K562 (cell line): ENCODE measurements at regions not wholly inside any gene's neighbourhood (a gene's known extent, or its start where the extent isn't known, plus 50 kb on each side); places are given as distances from the start of the nearest gene placed in this dataset.

ENCODE experiments used
- ETS1 ChIP-seq: conservative IDR thresholded peaks from 2 replicates; pipeline ENCODE4 v1.6.1; 2011; ENCODE audit warnings: low read depth, mild to moderate bottlenecking, low read length; ENCODE audit not compliant: control insufficient read depth
- POLR2A ChIP-seq: fragments of 450-650 bp; conservative IDR thresholded peaks from 2 replicates; pipeline ENCODE4 v1.6.1; 2016
- RBFOX2 ChIP-seq: fragments of 200-400 bp; formaldehyde crosslinking; IDR thresholded peaks from 2 replicates; pipeline ENCODE4 v1.6.1; 2017; ENCODE audit warnings: low read depth, mild to moderate bottlenecking, low read length, moderate library complexity
- ZNF384 ChIP-seq: IDR thresholded peaks from 2 replicates; pipeline ENCODE4 v1.6.1; 2012; ENCODE audit warnings: low read depth, low read length, improper control_type of control experiment
- ZNF644 ChIP-seq: fragments of 200-800 bp; sonication (Bioruptor generic); IDR thresholded peaks from 2 replicates; pipeline ENCODE4 v1.6.1; 2016; ENCODE audit warnings: low read depth, missing genetic modification characterization, missing compliant biosample characterization
- TF ChIP-seq, protein P1 (sequence below): fragments of 450-650 bp; IDR thresholded peaks from 2 replicates; pipeline ENCODE4 v1.6.1; 2016; ENCODE audit warnings: low read depth
- TF ChIP-seq, protein P2 (sequence below), 2 experiments: fragments of 200-800 bp in 1 of 2; sonication (Bioruptor generic) in 1 of 2; sonication (generic) in 1 of 2; formaldehyde crosslinking in 1 of 2; IDR thresholded peaks in 1 of 2; conservative IDR thresholded peaks in 1 of 2; 2 replicates each; pipeline versions ENCODE4 v1.5.0 to v1.6.1; 2016 to 2020; ENCODE audit warnings: missing compliant biosample characterization in 1 of 2, missing genetic modification characterization in 1 of 2, missing genetic modification reagents in 1 of 2

DNA sequence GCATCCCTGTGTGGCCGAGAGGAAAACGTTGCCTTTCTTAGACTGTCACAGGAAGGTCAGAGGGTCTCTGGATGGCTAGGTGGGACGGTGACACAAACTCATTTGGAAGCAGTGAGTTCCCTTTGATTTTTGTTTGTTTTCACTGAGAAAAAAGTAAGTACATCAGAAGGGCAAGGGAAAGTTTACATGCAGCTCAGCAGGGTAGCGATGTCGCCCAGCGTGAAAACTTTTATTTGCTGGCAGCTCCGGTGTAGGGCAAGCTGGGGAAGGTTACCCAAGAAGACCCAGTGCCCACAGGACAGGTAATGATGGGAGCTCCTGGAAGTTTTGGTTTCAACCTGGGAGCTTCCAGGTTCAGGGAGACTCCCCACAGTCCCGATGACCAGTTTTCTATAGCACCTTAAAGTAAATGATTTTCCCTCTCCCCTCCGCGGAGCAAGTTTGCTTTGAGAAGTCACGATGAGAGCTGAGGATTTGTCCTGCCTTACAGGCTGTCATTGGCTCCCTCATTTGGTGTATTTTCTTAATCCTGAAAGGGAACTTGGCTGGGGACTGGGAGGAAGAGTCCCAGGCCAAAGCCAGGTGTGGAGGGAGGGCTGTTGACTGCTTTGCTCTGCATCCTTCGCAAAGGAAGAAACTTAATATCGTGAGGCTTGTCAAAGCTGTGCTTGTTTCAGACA is 64.7 kb upstream of the ESRRB start:
- TF ChIP-seq ZNF644 (tag) (no peak), POLR2A (no peak), RBFOX2 (no peak), ZNF384 (no peak), ETS1 (no peak)
- TF ChIP-seq, protein P1, sequence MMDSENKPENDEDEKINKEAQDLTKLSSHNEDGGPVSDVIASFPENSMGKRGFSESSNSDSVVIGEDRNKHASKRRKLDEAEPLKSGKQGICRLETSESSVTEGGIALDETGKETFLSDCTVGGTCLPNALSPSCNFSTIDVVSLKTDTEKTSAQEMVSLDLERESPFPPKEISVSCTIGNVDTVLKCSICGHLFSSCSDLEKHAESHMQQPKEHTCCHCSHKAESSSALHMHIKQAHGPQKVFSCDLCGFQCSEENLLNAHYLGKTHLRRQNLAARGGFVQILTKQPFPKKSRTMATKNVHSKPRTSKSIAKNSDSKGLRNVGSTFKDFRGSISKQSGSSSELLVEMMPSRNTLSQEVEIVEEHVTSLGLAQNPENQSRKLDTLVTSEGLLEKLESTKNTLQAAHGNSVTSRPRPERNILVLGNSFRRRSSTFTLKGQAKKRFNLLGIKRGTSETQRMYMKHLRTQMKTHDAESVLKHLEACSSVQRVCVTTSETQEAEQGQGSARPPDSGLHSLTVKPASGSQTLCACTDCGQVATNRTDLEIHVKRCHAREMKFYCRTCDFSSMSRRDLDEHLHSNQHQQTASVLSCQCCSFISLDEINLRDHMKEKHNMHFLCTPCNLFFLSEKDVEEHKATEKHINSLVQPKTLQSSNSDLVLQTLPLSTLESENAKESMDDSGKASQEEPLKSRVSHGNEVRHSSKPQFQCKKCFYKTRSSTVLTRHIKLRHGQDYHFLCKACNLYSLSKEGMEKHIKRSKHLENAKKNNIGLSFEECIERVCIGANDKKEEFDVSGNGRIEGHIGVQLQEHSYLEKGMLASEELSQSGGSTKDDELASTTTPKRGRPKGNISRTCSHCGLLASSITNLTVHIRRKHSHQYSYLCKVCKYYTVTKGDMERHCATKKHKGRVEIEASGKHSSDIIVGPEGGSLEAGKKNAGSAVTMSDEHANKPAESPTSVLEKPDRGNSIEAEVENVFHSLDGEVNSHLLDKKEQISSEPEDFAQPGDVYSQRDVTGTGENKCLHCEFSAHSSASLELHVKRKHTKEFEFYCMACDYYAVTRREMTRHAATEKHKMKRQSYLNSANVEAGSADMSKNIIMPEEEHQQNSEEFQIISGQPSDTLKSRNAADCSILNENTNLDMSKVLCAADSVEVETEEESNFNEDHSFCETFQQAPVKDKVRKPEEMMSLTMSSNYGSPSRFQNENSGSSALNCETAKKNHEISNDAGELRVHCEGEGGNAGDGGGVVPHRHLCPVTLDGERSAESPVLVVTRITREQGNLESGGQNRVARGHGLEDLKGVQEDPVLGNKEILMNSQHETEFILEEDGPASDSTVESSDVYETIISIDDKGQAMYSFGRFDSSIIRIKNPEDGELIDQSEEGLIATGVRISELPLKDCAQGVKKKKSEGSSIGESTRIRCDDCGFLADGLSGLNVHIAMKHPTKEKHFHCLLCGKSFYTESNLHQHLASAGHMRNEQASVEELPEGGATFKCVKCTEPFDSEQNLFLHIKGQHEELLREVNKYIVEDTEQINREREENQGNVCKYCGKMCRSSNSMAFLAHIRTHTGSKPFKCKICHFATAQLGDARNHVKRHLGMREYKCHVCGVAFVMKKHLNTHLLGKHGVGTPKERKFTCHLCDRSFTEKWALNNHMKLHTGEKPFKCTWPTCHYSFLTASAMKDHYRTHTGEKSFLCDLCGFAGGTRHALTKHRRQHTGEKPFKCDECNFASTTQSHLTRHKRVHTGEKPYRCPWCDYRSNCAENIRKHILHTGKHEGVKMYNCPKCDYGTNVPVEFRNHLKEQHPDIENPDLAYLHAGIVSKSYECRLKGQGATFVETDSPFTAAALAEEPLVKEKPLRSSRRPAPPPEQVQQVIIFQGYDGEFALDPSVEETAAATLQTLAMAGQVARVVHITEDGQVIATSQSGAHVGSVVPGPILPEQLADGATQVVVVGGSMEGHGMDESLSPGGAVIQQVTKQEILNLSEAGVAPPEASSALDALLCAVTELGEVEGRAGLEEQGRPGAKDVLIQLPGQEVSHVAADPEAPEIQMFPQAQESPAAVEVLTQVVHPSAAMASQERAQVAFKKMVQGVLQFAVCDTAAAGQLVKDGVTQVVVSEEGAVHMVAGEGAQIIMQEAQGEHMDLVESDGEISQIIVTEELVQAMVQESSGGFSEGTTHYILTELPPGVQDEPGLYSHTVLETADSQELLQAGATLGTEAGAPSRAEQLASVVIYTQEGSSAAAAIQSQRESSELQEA, result no peak
- TF ChIP-seq, protein P2, sequence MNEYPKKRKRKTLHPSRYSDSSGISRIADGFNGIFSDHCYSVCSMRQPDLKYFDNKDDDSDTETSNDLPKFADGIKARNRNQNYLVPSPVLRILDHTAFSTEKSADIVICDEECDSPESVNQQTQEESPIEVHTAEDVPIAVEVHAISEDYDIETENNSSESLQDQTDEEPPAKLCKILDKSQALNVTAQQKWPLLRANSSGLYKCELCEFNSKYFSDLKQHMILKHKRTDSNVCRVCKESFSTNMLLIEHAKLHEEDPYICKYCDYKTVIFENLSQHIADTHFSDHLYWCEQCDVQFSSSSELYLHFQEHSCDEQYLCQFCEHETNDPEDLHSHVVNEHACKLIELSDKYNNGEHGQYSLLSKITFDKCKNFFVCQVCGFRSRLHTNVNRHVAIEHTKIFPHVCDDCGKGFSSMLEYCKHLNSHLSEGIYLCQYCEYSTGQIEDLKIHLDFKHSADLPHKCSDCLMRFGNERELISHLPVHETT (CRISPR knock-in tag; conservative IDR thresholded peaks at IDR 0.05 in 1 of 2, IDR thresholded peaks at IDR 0.05 in 1 of 2), result no peak
